ENCODE measurements at regions not wholly inside any gene's neighbourhood (a gene's known extent, or its start where the extent isn't known, plus 50 kb on each side); places are given as distances from the start of the nearest gene placed in this dataset.

DNA sequence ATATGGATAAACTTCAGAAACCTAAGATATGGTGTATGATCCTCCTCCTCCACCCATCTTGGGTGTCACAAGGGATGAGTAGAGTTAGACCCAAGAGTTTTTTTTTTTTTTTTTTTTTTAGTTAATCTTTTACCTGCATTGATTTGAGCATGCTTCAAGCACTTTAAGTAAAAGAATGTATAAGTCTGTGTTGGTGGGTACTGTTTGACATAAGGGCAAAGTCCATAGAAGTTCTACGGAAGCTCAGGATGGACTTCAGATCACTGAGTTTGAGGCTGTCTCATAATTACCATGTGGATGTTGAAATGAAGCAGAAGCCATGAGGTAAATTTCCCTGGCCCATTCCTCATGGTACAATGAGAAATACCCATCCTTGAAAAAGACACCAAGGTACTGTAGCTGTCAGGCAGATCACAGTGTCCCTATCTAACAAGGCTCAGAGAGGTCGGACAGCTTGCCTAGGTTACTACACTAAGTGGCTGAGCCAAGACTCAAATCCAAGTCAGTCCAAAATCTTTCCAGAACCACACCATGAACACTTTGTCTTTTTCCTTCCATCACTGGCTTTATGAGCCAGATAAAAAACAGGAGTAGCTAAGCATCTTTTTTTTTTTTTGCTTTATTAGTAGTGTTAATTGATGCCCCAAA is 962.8 kb downstream of the CDH11 start:
- DNase-seq: no peak

- DNase-seq: no peak
Observed at GRCh38 chr16:64153718-64154117, 968.1 kb downstream of the CDH11 start.

- DNase-seq: no peak
Observed at GRCh38 chr16:64151990-64152767, 969.7 kb downstream of the CDH11 start.

GRCh38 chr16:64150193-64150592 is 971.7 kb downstream of the CDH11 start:
- no peak for DNase-seq

DNA sequence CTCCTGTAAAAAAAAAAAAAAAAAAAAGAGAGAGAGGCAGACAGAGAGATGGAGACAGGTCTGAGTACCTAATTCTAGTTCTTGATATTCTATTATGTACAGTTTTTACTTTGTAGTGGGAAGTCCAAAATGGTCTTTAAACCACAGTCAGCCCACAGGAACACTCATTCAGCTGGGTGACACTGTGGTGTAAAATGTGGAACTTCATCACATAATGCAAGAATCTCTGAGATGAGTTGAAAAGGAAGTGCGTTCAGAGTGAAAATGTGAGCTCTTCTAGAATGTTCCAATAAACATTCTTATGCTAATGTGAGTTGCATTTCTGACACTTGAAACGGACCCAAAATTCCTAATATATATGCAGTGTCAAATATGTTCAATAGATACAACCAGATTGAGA is 972.1 kb downstream of the CDH11 start:
- no peak for DNase-seq

GRCh38 chr16:64148356-64148755 is 973.5 kb downstream of the CDH11 start:
- no peak for DNase-seq

- no peak for DNase-seq
Observed at GRCh38 chr16:64147941-64148340, 973.9 kb downstream of the CDH11 start.

- no peak for DNase-seq
Observed at GRCh38 chr16:64144617-64145016, 977.2 kb downstream of the CDH11 start.

DNA sequence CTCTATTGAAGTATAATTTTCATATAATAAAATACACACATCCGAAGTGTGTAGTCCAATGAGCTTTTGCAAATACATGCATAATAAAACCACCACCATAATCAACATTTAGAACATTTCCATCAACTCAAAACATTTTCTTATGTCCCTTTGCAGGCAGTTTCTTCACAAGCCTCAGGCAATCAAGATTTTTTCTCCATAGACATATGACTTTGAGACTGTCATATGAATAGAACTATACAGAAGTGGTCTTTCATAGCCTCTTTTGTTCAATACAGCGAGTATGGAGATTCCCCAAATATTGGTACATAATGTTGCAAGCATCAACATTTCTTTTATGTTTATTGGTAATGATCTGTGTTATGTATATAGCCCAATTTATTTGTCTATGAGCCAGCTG is 983.2 kb downstream of the CDH11 start:
- DNase-seq: no peak

- DNase-seq: no peak
Observed at GRCh38 chr16:64138006-64138405, 983.9 kb downstream of the CDH11 start.

GRCh38 chr16:64136743-64137142 is 985.1 kb downstream of the CDH11 start:
- DNase-seq: no peak

DNA sequence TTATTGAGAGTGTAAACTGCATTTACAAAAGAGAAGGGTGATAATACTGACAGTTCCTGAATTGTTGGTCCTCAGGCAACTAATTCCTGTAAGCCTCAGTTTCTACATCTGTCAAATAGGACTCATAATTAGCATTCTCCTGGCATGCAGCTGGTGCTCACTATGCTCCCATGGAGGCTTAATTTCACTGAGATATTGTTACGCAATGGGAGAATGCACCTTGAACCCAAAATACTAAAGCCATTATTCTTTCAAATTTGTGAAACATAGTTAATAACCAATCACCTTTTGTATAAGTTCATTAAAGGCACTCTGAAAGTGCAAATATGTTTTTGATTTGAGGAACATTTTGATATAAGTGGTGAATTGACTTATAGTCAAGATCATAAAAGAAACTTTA is 985.5 kb downstream of the CDH11 start:
- DNase-seq: no peak

- no peak for DNase-seq
Observed at GRCh38 chr16:64133366-64133765, 988.5 kb downstream of the CDH11 start.

- no peak for DNase-seq
Observed at GRCh38 chr16:64132759-64133361, 989.0 kb downstream of the CDH11 start.

GRCh38 chr16:64132190-64132589 is 989.7 kb downstream of the CDH11 start:
- no peak for DNase-seq

- DNase-seq: no peak
Observed at GRCh38 chr16:64131423-64131822, 990.4 kb downstream of the CDH11 start.

- DNase-seq: no peak
Observed at GRCh38 chr16:64130140-64130539, 991.7 kb downstream of the CDH11 start.

- DNase-seq: no peak
Observed at GRCh38 chr16:64122177-64122576, 999.7 kb downstream of the CDH11 start.

- no peak for DNase-seq
Observed at GRCh38 chr16:64121473-64121872, 1000.4 kb downstream of the CDH11 start.

- no peak for DNase-seq
Observed at GRCh38 chr16:64116151-64116550, 1005.7 kb downstream of the CDH11 start.

DNA sequence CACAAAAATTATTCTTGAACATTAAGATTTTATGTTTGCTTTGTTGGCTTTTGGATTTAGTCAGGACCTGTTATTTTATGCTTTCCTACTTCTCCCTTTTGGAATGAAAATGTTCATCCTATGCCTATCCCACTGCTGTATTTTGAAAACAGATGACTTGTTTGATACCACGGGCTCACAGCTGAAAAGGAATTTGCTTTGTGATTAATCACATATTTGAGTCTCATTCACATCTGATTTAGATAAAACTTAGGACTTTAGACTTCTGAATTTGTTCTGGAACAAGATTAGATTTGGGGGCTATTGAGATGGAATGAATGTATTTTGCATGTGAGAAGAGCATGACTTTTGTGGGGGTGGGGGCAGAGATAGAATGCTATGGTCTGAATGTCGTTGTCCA is 1012.6 kb downstream of the CDH11 start:
- no peak for DNase-seq

- no peak for DNase-seq
Observed at GRCh38 chr16:64102654-64103053, 1019.2 kb downstream of the CDH11 start.

- no peak for DNase-seq
Observed at GRCh38 chr16:64098451-64098850, 1023.4 kb downstream of the CDH11 start.

- no peak for DNase-seq
Observed at GRCh38 chr16:64096689-64097088, 1025.2 kb downstream of the CDH11 start.
